ENCODE measurements at regions not wholly inside any gene's neighbourhood (a gene's known extent, or its start where the extent isn't known, plus 50 kb on each side); places are given as distances from the start of the nearest gene placed in this dataset.
"Not testable (repeated sequence)": the region's sequence is repeated elsewhere in the genome, so short reads cannot be mapped to it uniquely, and the experiment has no call there.

DNA sequence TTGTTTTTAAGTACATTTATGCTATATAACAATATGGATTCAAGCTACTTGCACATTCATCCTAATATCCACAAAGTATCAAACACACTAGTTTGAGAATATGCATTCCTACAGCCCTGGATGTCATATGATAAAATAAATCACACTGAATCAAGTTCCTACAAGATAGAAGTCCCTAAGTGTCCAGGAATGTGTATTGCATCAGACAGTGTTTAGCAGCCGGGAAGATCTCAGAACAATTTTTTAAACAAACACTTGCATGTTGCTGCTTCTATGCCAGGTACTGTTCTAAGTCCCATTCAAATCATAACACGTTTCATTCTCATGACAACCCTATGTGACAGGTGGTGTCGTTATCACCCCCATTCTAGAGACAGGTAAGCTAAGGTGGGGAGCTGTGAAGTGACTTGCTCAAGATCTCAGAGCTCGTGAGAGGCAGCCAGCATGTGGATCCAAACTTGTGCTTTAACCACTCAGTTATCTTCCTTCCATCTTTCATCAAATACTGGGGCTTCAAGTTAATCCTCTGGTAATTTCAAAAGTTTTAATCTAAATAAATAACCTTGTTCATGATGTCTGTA, 68.3 kb upstream of the KIF26B start:
- Mint-ChIP-seq H3K27me3 (no peaks in the 10 kb centered on the region), H3K4me1 (peaks cover 3% of the 10 kb centered on the region), H3K9me3 (ENCODE audit: low read depth) (no peaks in the 10 kb centered on the region), H3K27ac (no peak overlapping the region), H3K36me3 (ENCODE audit: low read depth) (no peaks in the 10 kb centered on the region), H3K4me3 (no peak overlapping the region)
- POLR2A ChIA-PET, result no interaction called here
- ATAC-seq (no peak), DNase-seq (no peak)
- CTCF ChIA-PET, result no interaction called here
- intact Hi-C loops (cut with DNase I, micrococcal nuclease), result no loop called here

DNA sequence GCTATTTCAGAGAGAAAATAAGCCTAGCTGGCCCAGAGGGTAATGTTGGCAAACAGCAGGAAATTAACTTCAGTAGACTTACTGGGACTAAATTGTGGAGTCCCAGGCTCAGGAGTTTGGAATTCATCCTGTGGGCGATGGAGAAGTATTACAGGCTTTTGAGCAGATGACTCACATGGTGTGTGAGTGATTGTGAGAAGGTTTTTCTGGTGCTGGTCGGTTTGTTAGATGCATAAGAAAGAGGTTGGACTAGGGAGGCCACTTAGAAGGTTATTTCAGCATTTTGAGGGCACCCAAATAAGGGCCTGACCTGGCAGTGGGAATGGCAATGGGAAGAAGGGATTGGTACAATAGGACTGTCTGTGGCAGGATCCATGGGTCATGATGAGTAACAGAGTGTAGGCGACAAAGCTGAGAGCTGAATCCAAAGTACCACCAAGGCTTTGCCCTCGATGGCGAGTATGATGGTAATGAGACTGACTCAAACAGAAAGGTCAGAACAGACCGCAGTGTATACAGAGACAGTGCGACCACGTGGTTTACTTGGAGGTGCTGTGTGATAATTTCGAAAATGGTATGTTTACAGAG, 69.2 kb upstream of the KIF26B start:
- ChIA-PET CTCF (no interaction called here), POLR2A (no interaction called here)
- Mint-ChIP-seq H3K9me3 (ENCODE audit: low read depth) (no peaks in the 10 kb centered on the region), H3K36me3 (ENCODE audit: low read depth) (no peaks in the 10 kb centered on the region), H3K27me3 (no peaks in the 10 kb centered on the region), H3K4me3 (no peak overlapping the region), H3K4me1 (peaks cover 3% of the 10 kb centered on the region), H3K27ac (no peak overlapping the region)
- peak; percentile 13 for DNase-seq
- intact Hi-C loops (cut with DNase I, micrococcal nuclease), result no loop called here
- peak; percentile 53 for ATAC-seq

DNA sequence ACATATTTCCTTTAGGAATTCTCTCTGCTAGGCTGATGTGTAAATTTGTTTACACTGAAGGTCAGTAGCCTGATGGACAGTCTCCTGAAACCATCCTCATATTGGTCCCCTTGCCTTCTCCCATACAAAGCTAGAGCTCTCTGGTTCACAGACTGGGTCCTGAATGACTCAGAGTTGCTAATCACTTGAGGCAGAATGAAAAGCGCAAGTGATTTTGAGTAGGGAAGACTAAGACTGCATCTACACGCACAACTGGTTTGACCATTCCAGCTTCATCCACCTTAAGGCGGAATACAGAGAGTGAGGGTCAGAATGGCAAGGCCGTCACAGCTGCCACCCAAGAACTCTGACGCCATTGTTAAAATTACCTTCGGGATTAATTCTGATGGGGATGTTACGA, 70.2 kb upstream of the KIF26B start:
- DNase-seq (no peak), ATAC-seq (no peak)
- ChIA-PET CTCF (no interaction called here), POLR2A (no interaction called here)
- no peak overlapping the region for H3K27ac Mint-ChIP-seq
- intact Hi-C loops (cut with DNase I, micrococcal nuclease), result no loop called here
- no peaks in the 10 kb centered on the region for H3K9me3 Mint-ChIP-seq (ENCODE audit: low read depth)
- H3K36me3 Mint-ChIP-seq (ENCODE audit: low read depth), result no peaks in the 10 kb centered on the region
- no peak overlapping the region for H3K4me3 Mint-ChIP-seq
- no peaks in the 10 kb centered on the region for H3K27me3 Mint-ChIP-seq
- H3K4me1 Mint-ChIP-seq, result peaks cover 3% of the 10 kb centered on the region

DNA sequence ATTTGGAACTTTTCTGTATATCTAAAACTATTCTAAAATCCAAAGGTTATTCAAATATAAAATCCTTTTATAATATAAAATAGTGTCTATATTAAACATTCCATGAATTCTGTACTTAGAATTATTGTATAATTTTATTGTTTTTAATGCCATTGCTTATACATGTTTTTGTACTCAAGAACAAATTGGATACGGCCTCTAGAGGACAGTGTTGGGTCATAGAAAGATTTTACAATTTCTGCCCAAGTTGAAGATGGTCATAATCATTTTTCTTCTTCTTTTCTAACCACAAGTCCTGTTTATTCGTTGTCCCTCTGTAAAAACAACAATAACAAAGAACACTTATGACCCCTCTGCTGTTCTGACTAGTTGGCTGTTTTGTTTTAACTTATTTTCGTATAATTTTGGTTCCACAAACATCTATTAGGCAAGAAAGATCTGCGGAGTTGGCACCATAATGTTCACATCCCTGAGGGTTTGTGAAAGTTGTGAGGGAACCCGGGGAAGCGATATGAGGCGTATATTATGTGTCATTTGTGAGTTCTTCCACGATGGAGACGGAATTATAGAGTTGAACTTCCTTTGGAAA, 75.7 kb upstream of the KIF26B start:
- no peak overlapping the region for H3K4me3 Mint-ChIP-seq
- peaks cover 4% of the 10 kb centered on the region for H3K27me3 Mint-ChIP-seq
- intact Hi-C loops (cut with DNase I, micrococcal nuclease), result loop anchor here in 1 of 2 experiments (1.0 kb wide), 1 partner anchor 924 kb away; no protein-coding TSS in a partner anchor
- ChIA-PET CTCF (no interaction called here), POLR2A (no interaction called here)
- H3K36me3 Mint-ChIP-seq (ENCODE audit: low read depth), result no peaks in the 10 kb centered on the region
- DNase-seq (no peak), ATAC-seq (no peak)
- no peak overlapping the region for H3K27ac Mint-ChIP-seq
- no peaks in the 10 kb centered on the region for H3K4me1 Mint-ChIP-seq
- H3K9me3 Mint-ChIP-seq (ENCODE audit: low read depth), result no peaks in the 10 kb centered on the region

DNA sequence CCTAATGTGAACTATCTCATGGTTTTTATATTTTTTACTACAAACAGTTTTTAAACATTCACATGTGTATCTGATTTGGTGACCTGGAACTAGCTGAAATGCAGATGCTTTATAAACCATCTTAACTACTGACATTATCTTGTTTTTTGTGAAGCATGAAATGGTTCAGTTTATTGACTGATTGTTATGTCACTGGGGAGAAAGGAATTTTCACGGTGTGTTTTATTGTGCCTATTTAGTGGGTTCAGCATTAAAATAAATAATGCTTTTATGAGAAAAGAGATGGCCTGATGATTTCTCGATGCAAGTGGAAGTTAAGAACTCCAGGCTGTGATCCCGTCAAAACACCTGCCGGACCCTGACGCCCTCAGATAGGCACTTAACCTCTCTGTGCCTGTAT, 79.9 kb upstream of the KIF26B start:
- peaks cover 4% of the 10 kb centered on the region for H3K9me3 Mint-ChIP-seq (ENCODE audit: low read depth)
- H3K36me3 Mint-ChIP-seq (ENCODE audit: low read depth), result peaks cover 3% of the 10 kb centered on the region
- H3K4me3 Mint-ChIP-seq, result no peak overlapping the region
- peaks cover 4% of the 10 kb centered on the region for H3K27me3 Mint-ChIP-seq
- intact Hi-C loops (cut with DNase I, micrococcal nuclease), result no loop called here
- no peaks in the 10 kb centered on the region for H3K4me1 Mint-ChIP-seq
- ChIA-PET CTCF (interaction anchor here (0.8 to 1.6 kb wide), 3 partner anchors 9 to 116 kb away, joined by 3 to 4 read pairs (median 3); no protein-coding TSS in a partner anchor), POLR2A (no interaction called here)
- no peak for DNase-seq
- no peak overlapping the region for H3K27ac Mint-ChIP-seq
- no peak for ATAC-seq

DNA sequence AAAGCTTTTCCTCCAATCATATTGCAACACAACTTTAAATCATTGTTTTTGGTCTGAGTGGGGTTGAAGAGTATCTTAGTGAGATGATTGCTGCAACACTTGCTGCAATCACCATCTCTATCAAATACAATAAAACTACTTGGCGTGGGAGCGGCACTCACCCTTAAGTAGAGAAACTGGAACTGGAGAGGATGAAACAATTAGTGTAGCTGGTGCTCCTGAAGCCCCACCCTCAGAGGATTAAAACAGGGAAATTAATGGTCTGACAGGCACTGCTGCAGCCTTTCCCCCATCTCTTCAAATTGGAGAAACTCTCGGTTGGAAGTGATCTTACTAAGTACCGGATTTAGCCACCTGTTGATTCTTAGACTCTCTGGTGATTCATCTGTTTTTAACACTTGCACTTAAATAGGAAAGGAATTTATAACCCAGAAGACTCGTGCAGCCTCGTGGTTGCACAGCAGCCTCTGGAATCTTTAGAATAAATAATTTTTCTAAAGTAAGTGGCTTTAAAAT, 80.5 kb upstream of the KIF26B start:
- ATAC-seq, result no peak
- Mint-ChIP-seq H3K36me3 (ENCODE audit: low read depth) (peaks cover 3% of the 10 kb centered on the region), H3K4me1 (no peaks in the 10 kb centered on the region), H3K9me3 (ENCODE audit: low read depth) (peaks cover 4% of the 10 kb centered on the region), H3K27ac (no peak overlapping the region), H3K27me3 (peaks cover 2% of the 10 kb centered on the region), H3K4me3 (no peak overlapping the region)
- ChIA-PET POLR2A (no interaction called here), CTCF (interaction anchor here (0.8 to 1.6 kb wide), 3 partner anchors 9 to 116 kb away, joined by 3 to 4 read pairs (median 3); no protein-coding TSS in a partner anchor)
- DNase-seq, result no peak
- intact Hi-C loops (cut with DNase I, micrococcal nuclease), result no loop called here

DNA sequence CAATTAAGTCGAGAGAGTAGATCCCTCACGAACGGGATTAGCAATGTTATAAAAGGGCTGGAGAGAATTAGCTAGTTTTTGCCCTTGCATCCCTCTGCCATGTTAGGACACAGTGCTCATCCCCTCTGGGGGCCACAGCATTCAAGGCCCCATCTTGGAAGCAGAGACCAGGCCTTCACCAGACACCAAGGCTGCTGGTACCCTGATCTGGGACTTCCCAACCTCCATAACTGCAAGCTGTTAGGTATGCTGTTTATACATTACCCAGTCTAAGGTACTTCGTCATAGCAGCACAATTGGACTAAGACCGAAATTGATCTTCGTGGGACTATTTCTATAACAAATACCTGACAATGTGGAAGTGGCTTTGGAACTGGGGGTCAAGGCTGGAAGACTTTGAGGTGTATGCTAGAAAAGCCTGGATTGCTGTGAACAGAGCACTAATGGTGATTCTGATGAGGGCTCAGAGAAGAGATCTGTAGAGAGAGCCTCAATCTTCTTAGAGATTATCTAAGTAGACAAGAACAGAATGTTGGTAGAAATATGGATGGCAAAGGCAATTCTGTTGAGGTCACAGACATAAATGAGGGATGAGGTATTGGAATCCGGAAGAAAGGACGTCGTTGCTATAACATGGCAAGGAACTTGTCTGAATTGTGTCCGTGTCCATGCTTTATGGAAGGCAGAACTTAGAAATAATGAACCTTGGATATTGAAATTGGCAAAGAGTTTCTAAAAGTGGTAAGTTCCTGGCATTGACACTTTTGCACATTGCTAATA, 83.8 kb upstream of the KIF26B start:
- Mint-ChIP-seq H3K27me3 (no peaks in the 10 kb centered on the region), H3K27ac (no peak overlapping the region), H3K4me3 (no peak overlapping the region), H3K4me1 (no peaks in the 10 kb centered on the region), H3K9me3 (ENCODE audit: low read depth) (peaks cover 4% of the 10 kb centered on the region), H3K36me3 (ENCODE audit: low read depth) (peaks cover 3% of the 10 kb centered on the region)
- ChIA-PET CTCF (interaction anchor here (0.8 kb wide), 1 partner anchor 466 kb away, joined by 4 read pairs; no protein-coding TSS in a partner anchor), POLR2A (no interaction called here)
- intact Hi-C loops (cut with DNase I, micrococcal nuclease), result no loop called here
- ATAC-seq (no peak), DNase-seq (no peak)

DNA sequence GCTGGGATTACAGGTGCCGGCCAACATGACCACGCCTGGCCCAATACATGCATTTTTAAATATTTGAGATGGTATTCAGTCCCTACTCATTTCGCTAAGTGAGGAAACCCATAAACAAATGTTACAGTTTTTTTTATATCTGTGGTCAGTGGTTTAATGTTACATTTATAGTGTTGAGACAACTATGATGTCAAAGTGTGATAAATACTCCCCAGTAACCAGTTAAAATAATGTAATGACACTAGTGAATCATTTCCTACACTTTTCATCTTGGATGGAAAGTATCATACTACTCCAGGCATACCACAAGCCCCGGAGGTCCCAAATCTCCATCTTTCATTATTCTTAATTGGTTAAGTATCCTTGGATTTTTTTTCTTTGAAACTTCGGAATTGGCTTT, 87.5 kb upstream of the KIF26B start:
- Mint-ChIP-seq H3K27ac (no peak overlapping the region), H3K9me3 (ENCODE audit: low read depth) (no peaks in the 10 kb centered on the region), H3K36me3 (ENCODE audit: low read depth) (no peaks in the 10 kb centered on the region), H3K4me3 (no peak overlapping the region), H3K4me1 (no peaks in the 10 kb centered on the region), H3K27me3 (no peaks in the 10 kb centered on the region)
- CTCF ChIA-PET, result no interaction called here
- POLR2A ChIA-PET, result no interaction called here
- intact Hi-C loops (cut with DNase I, micrococcal nuclease), result no loop called here
- ATAC-seq (no peak), DNase-seq (no peak)

DNA sequence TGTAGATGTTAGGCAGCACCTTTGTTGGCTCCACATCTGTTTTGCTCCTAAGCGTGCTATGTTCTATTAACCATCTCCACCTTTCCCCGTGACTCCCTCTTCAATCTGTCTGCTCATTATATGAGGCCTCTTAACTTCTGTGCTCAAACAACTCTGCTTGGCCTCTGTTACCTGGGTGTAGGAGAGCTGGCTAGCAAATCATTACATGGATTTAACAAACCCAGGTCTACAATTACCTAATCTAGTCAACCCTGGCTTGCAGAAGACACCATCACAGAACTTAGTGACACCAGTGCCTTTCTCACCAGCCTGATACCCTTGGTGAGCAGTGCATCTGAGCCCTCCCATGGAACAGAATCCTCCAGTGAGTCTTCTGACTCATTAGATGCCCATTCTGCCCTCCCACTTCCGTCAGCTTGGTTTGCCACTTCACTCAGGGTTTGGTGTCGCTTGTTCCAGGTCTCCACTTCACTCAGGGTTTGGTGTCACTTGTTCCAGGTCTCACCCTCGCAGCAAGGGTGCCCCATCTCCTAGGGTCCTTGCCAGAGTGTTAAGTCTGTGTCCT, 92.0 kb upstream of the KIF26B start:
- H3K4me3 Mint-ChIP-seq, result no peak overlapping the region
- peak; percentile 47 for ATAC-seq
- intact Hi-C loops (cut with DNase I, micrococcal nuclease), result no loop called here
- H3K4me1 Mint-ChIP-seq, result no peaks in the 10 kb centered on the region
- H3K27ac Mint-ChIP-seq, result no peak overlapping the region
- H3K36me3 Mint-ChIP-seq (ENCODE audit: low read depth), result no peaks in the 10 kb centered on the region
- ChIA-PET CTCF (no interaction called here), POLR2A (no interaction called here)
- no peak for DNase-seq
- no peaks in the 10 kb centered on the region for H3K9me3 Mint-ChIP-seq (ENCODE audit: low read depth)
- H3K27me3 Mint-ChIP-seq, result no peaks in the 10 kb centered on the region

DNA sequence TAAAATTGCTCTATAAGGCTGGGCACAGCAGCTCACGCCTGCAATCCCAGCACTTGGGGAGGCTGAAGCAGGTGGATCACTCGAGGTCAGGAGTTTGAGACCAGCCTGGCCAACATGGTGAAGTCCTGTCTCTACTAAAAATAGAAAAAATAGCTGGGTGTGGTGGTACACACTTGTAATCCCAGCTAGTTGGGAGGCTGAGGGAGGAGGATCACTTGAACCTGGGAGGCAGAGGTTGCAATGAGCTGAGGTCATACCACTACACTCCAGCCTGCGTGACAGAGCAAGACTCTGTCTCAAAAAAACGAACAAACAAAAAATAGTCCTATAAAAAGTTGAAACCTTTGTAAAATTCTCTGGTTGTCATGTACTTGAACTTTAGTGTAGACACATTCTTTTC, 93.0 kb upstream of the KIF26B start:
- H3K9me3 Mint-ChIP-seq (ENCODE audit: low read depth); H3K27me3 Mint-ChIP-seq; DNase-seq; H3K27ac Mint-ChIP-seq; ATAC-seq; H3K4me3 Mint-ChIP-seq; H3K4me1 Mint-ChIP-seq; intact Hi-C loops (cut with DNase I, micrococcal nuclease); H3K36me3 Mint-ChIP-seq (ENCODE audit: low read depth); POLR2A ChIA-PET: not testable (repeated sequence)
- CTCF ChIA-PET, result interaction anchor here (2.2 kb wide), 1 partner anchor 19 kb away, joined by 12 read pairs; no protein-coding TSS in a partner anchor

DNA sequence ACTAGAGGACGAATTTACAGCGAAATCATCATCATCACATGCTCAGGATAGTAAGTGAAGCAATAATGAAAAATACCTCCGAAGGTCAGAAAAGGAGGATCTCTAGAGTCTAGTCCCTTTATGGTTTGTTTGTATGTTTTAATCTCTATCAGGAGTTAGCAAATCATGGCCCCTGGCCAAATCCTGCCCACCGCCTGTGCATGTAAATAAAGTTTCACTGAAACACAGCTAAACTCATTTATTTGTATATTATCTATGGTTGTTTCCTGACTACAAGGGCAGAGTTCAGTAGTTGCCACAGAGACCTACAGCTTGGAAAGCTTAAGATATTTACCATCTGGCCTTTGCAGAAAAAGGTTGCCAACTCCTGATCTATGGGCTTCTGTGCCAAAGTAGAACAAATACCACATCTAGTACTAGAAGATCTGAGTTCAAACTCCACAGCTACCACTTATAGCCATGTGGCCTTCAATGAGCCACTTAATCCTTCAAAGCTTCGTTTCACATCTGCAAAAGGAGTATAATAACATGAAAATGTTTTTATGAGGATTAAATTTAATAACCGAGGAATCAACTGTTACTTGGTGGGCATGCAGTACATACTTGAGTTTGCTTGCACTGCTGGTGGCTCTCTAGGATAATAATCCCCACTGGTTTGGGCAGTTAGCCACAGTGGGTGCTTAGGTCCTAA, 94.0 kb upstream of the KIF26B start:
- no peaks in the 10 kb centered on the region for H3K27me3 Mint-ChIP-seq
- no peak overlapping the region for H3K27ac Mint-ChIP-seq
- no peak overlapping the region for H3K4me3 Mint-ChIP-seq
- CTCF ChIA-PET, result interaction anchor here (2.2 kb wide), 1 partner anchor 18 kb away, joined by 12 read pairs; no protein-coding TSS in a partner anchor
- no peaks in the 10 kb centered on the region for H3K9me3 Mint-ChIP-seq (ENCODE audit: low read depth)
- DNase-seq, result no peak
- POLR2A ChIA-PET, result interaction anchor here (0.5 kb wide), 1 partner anchor 473 kb away, joined by 3 read pairs; no protein-coding TSS in a partner anchor
- H3K36me3 Mint-ChIP-seq (ENCODE audit: low read depth), result no peaks in the 10 kb centered on the region
- intact Hi-C loops (cut with DNase I, micrococcal nuclease), result no loop called here
- no peaks in the 10 kb centered on the region for H3K4me1 Mint-ChIP-seq
- no peak for ATAC-seq

Measured in activated CD4-positive, alpha-beta T cell treated with anti-CD3 and anti-CD28 coated beads for 36 hours (primary cell).